HUES64 (cell line): ENCODE measurements at regions not wholly inside any gene's neighbourhood (a gene's known extent, or its start where the extent isn't known, plus 50 kb on each side); places are given as distances from the start of the nearest gene placed in this dataset.

Source experiments
- H3K27ac ChIP-seq: 2 replicates; pipeline ENCODE4 v1.7.0; 2013; ENCODE audit warnings: low read depth, low read length, inconsistent platforms
- H3K27me3 ChIP-seq: 2 replicates; pipeline ENCODE4 v1.6.1; 2013; ENCODE audit warnings: mild to moderate bottlenecking, low read length; ENCODE audit not compliant: insufficient read depth
- H3K36me3 ChIP-seq: 2 replicates; pipeline ENCODE4 v1.6.1; 2013; ENCODE audit warnings: mild to moderate bottlenecking, low read length; ENCODE audit not compliant: insufficient read depth
- H3K4me1 ChIP-seq: 2 replicates; pipeline ENCODE4 v1.6.1; 2013; ENCODE audit warnings: mild to moderate bottlenecking, low read length, moderate library complexity; ENCODE audit not compliant: insufficient read depth
- H3K4me3 ChIP-seq: 2 replicates; pipeline ENCODE4 v1.5.1; 2013; ENCODE audit warnings: mild to moderate bottlenecking, low read length, moderate library complexity
- H3K9ac ChIP-seq: 2 replicates; pipeline ENCODE4 v1.6.1; 2013; ENCODE audit warnings: mild to moderate bottlenecking, low read depth, low read length
- H3K9me3 ChIP-seq: 2 replicates; pipeline ENCODE4 v1.6.1; 2013; ENCODE audit warnings: low read depth, low read length; ENCODE audit not compliant: insufficient read depth
- WGBS: fragments of 150-250, 120-280 bp; methylation state at CpG from one replicate; pipeline ENCODE4 v1.1.7; 2013; ENCODE audit warnings: missing lambda C conversion rate; 5-methylcytosine and 5-hydroxymethylcytosine counted together

GRCh38 chr1:245023222-245023621 lies 131.6 kb upstream of the KIF26B start:
- no peak overlapping the region for H3K27ac ChIP-seq
- no peaks in the 10 kb centered on the region for H3K9me3 ChIP-seq
- no peaks in the 10 kb centered on the region for H3K36me3 ChIP-seq
- H3K27me3 ChIP-seq: no peaks in the 10 kb centered on the region
- no peak overlapping the region for H3K4me3 ChIP-seq
- H3K4me1 ChIP-seq: peaks cover 6% of the 10 kb centered on the region; the same call in 1 of the 2 replicates
- WGBS: 100% methylated on average over 2 of the region's 2 CpGs
- H3K9ac ChIP-seq: no peak overlapping the region

- no peak overlapping the region for H3K9ac ChIP-seq
- no peak overlapping the region for H3K4me3 ChIP-seq
- H3K9me3 ChIP-seq: no peaks in the 10 kb centered on the region
- H3K36me3 ChIP-seq: no peaks in the 10 kb centered on the region
- H3K27me3 ChIP-seq: no peaks in the 10 kb centered on the region
- WGBS: 85% methylated on average over 6 of the region's 6 CpGs
- H3K4me1 ChIP-seq: peaks cover 8% of the 10 kb centered on the region; the same call in 1 of the 2 replicates
- no peak overlapping the region for H3K27ac ChIP-seq
These were observed 134.8 kb upstream of the KIF26B start for GRCh38 chr1:245019910-245020486.

GRCh38 chr1:245016700-245017099 lies 138.1 kb upstream of the KIF26B start:
- H3K9ac ChIP-seq: no peak overlapping the region
- H3K4me3 ChIP-seq: no peak overlapping the region
- WGBS: 90% methylated on average over 4 of the region's 4 CpGs

GRCh38 chr1:245015031-245015430 lies 139.8 kb upstream of the KIF26B start:
- no peaks in the 10 kb centered on the region for H3K9me3 ChIP-seq
- no peaks in the 10 kb centered on the region for H3K36me3 ChIP-seq
- no peaks in the 10 kb centered on the region for H3K27me3 ChIP-seq
- H3K9ac ChIP-seq: no peak overlapping the region
- peaks cover 11% of the 10 kb centered on the region for H3K4me1 ChIP-seq
- no peak overlapping the region for H3K4me3 ChIP-seq
- H3K27ac ChIP-seq: no peak overlapping the region
- WGBS: 91% methylated on average over 3 of the region's 3 CpGs

More at GRCh38 chr1:245016700-245017099, 138.1 kb upstream of the KIF26B start:
- no peaks in the 10 kb centered on the region for H3K36me3 ChIP-seq
- H3K27me3 ChIP-seq: no peaks in the 10 kb centered on the region
- peaks cover 11% of the 10 kb centered on the region for H3K4me1 ChIP-seq
- no peak overlapping the region for H3K27ac ChIP-seq
- no peaks in the 10 kb centered on the region for H3K9me3 ChIP-seq

- Histone ChIP-seq H3K27ac (no peak overlapping the region), H3K9ac (no peak overlapping the region), H3K27me3 (no peaks in the 10 kb centered on the region), H3K4me1 (peaks cover 11% of the 10 kb centered on the region), H3K4me3 (no peak overlapping the region), H3K9me3 (no peaks in the 10 kb centered on the region), H3K36me3 (no peaks in the 10 kb centered on the region)
- WGBS: 95% methylated on average over 3 of the region's 3 CpGs
These were observed 140.3 kb upstream of the KIF26B start for GRCh38 chr1:245014247-245015029.

GRCh38 chr1:245010018-245010614 lies 144.7 kb upstream of the KIF26B start:
- H3K9me3 ChIP-seq: no peaks in the 10 kb centered on the region
- H3K27me3 ChIP-seq: no peaks in the 10 kb centered on the region
- H3K9ac ChIP-seq: no peak overlapping the region
- WGBS: 95% methylated on average over 8 of the region's 8 CpGs
- no peak overlapping the region for H3K4me3 ChIP-seq
- H3K36me3 ChIP-seq: no peaks in the 10 kb centered on the region
- H3K4me1 ChIP-seq: peaks cover 3% of the 10 kb centered on the region; the same call in 1 of the 2 replicates
- no peak overlapping the region for H3K27ac ChIP-seq

- Histone ChIP-seq H3K4me1 (no peaks in the 10 kb centered on the region), H3K9ac (no peak overlapping the region), H3K9me3 (no peaks in the 10 kb centered on the region), H3K36me3 (no peaks in the 10 kb centered on the region), H3K4me3 (no peak overlapping the region), H3K27me3 (no peaks in the 10 kb centered on the region), H3K27ac (no peak overlapping the region)
- 91% methylated on average over 5 of the region's 5 CpGs for WGBS
These were observed 144.4 kb upstream of the HNRNPU start for GRCh38 chr1:245008761-245009160.

GRCh38 chr1:245007852-245008251 lies 143.5 kb upstream of the HNRNPU start:
- no peaks in the 10 kb centered on the region for H3K27me3 ChIP-seq
- H3K36me3 ChIP-seq: no peaks in the 10 kb centered on the region
- H3K27ac ChIP-seq: no peak overlapping the region
- no peaks in the 10 kb centered on the region for H3K4me1 ChIP-seq
- no peaks in the 10 kb centered on the region for H3K9me3 ChIP-seq
- 89% methylated on average over 4 of the region's 5 CpGs for WGBS
- no peak overlapping the region for H3K4me3 ChIP-seq
- no peak overlapping the region for H3K9ac ChIP-seq

- Histone ChIP-seq H3K4me1 (no peaks in the 10 kb centered on the region), H3K27me3 (no peaks in the 10 kb centered on the region), H3K4me3 (no peak overlapping the region), H3K9me3 (no peaks in the 10 kb centered on the region), H3K36me3 (no peaks in the 10 kb centered on the region), H3K27ac (no peak overlapping the region), H3K9ac (no peak overlapping the region)
- WGBS: 94% methylated on average over 2 of the region's 2 CpGs
These were observed 138.9 kb upstream of the HNRNPU start for GRCh38 chr1:245003246-245003645.

- H3K4me3 ChIP-seq: no peak overlapping the region
- no peaks in the 10 kb centered on the region for H3K9me3 ChIP-seq
- H3K9ac ChIP-seq: no peak overlapping the region
- H3K27ac ChIP-seq: no peak overlapping the region
- no peaks in the 10 kb centered on the region for H3K36me3 ChIP-seq
- H3K4me1 ChIP-seq: no peaks in the 10 kb centered on the region
- WGBS: 93% methylated on average over 1 of the region's 1 CpG
- no peaks in the 10 kb centered on the region for H3K27me3 ChIP-seq
These were observed 136.9 kb upstream of the HNRNPU start for GRCh38 chr1:245001252-245001651.

- Histone ChIP-seq H3K27ac (no peak overlapping the region), H3K27me3 (no peaks in the 10 kb centered on the region), H3K9ac (no peak overlapping the region), H3K4me3 (no peak overlapping the region), H3K4me1 (no peaks in the 10 kb centered on the region), H3K36me3 (no peaks in the 10 kb centered on the region), H3K9me3 (no peaks in the 10 kb centered on the region)
These were observed 136.5 kb upstream of the HNRNPU start for GRCh38 chr1:245000872-245001188.
